ENCODE measurements at regions not wholly inside any gene's neighbourhood (a gene's known extent, or its start where the extent isn't known, plus 50 kb on each side); places are given as distances from the start of the nearest gene placed in this dataset.

DNA sequence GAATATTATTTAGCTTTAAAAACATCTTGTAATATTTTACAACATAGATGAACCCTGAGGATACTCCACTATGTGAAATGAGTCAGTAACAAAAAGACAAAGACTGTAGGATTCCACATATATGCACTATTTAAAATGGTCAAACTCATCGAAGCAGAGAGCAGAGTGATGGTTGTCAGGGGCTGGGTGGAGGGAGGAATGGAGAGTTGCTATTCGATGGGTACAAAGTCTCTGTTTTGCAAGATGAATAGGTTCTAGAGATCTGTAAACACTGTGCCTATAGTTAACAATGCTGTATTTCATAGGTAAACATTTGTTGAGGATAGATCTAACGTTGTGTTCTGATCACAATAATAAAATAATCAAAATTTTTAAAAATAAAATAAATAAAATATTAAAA, 1675.9 kb upstream of the CELF4 start:
- no peak for TF ChIP-seq POLR2A (IDR thresholded peaks at IDR 0.05)
- no peak for TF ChIP-seq EP300 (IDR thresholded peaks at IDR 0.05)
- TF ChIP-seq, protein P1, sequence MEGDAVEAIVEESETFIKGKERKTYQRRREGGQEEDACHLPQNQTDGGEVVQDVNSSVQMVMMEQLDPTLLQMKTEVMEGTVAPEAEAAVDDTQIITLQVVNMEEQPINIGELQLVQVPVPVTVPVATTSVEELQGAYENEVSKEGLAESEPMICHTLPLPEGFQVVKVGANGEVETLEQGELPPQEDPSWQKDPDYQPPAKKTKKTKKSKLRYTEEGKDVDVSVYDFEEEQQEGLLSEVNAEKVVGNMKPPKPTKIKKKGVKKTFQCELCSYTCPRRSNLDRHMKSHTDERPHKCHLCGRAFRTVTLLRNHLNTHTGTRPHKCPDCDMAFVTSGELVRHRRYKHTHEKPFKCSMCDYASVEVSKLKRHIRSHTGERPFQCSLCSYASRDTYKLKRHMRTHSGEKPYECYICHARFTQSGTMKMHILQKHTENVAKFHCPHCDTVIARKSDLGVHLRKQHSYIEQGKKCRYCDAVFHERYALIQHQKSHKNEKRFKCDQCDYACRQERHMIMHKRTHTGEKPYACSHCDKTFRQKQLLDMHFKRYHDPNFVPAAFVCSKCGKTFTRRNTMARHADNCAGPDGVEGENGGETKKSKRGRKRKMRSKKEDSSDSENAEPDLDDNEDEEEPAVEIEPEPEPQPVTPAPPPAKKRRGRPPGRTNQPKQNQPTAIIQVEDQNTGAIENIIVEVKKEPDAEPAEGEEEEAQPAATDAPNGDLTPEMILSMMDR (IDR thresholded peaks at IDR 0.05): no peak

All from sigmoid colon (tissue), 4 donors.